ENCODE measurements at regions not wholly inside any gene's neighbourhood (a gene's known extent, or its start where the extent isn't known, plus 50 kb on each side); places are given as distances from the start of the nearest gene placed in this dataset.
"Not testable (repeated sequence)": the region's sequence is repeated elsewhere in the genome, so short reads cannot be mapped to it uniquely, and the experiment has no call there.

- DNase-seq (ENCODE audit: low read depth) = no peak
These were observed 276.7 kb upstream of the ECI2 start for GRCh38 chr6:4412077-4412476.

- DNase-seq (ENCODE audit: low read depth) = not testable (repeated sequence)
These were observed 272.3 kb upstream of the ECI2 start for GRCh38 chr6:4407710-4408109.

- no peak for DNase-seq (ENCODE audit: low read depth)
These were observed 270.3 kb upstream of the ECI2 start for GRCh38 chr6:4405621-4406212.

GRCh38 chr6:4404415-4404814, 269.0 kb upstream of the ECI2 start:
- no peak for DNase-seq (ENCODE audit: low read depth)

GRCh38 chr6:4403828-4404227, 268.5 kb upstream of the ECI2 start:
- DNase-seq (ENCODE audit: low read depth) = no peak

- no peak for DNase-seq (ENCODE audit: low read depth)
These were observed 267.8 kb upstream of the ECI2 start for GRCh38 chr6:4403023-4403752.

- no peak for DNase-seq (ENCODE audit: low read depth)
These were observed 267.2 kb upstream of the ECI2 start for GRCh38 chr6:4402477-4402976.

- DNase-seq (ENCODE audit: low read depth) = no peak
These were observed 266.3 kb upstream of the ECI2 start for GRCh38 chr6:4401408-4402368.

- DNase-seq (ENCODE audit: low read depth) = no peak
These were observed 264.3 kb upstream of the ECI2 start for GRCh38 chr6:4399656-4400055.

DNA sequence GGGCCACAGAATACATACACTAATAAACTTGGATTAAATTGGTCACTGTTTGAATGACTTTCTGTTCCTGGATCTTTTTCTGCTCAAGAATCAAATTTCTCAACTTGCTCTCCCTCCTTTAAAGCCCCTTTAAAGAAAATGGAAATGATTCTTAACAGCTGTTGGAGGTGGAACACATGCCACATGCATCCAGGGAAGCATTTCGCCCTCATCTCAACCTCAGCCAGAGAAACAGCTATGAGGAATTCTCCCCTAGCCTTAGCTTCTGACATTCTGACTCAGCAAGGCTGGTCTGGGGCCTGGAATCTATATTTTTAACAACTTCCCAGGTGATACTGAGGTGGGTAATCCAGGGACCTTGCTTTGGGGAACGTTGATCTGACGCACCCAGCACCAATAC, 263.4 kb upstream of the ECI2 start:
- DNase-seq (ENCODE audit: low read depth) = no peak

DNA sequence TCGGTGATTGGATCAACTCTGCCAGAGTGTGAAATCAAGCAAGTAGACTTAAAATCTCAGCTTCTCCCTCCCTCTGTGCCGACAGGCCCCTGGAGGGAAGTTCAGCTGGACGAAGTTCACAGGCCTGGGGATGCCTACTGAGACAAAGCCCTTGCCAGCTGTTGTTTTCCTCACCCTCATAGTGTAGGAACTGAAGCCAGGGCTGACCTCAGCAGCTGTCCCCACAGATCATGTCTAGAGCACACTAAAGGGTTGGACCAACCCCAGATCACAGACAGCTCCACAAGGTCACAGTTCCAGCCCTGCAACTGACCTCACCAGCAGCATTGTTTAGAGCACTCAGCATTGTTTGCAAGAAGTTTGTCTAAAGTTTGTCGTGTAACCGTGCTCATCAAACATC, 261.9 kb upstream of the ECI2 start:
- DNase-seq (ENCODE audit: low read depth) = no peak

- DNase-seq (ENCODE audit: low read depth) = no peak
These were observed 260.7 kb upstream of the ECI2 start for GRCh38 chr6:4396044-4396443.

GRCh38 chr6:4395386-4395785, 260.0 kb upstream of the ECI2 start:
- DNase-seq (ENCODE audit: low read depth) = no peak

DNA sequence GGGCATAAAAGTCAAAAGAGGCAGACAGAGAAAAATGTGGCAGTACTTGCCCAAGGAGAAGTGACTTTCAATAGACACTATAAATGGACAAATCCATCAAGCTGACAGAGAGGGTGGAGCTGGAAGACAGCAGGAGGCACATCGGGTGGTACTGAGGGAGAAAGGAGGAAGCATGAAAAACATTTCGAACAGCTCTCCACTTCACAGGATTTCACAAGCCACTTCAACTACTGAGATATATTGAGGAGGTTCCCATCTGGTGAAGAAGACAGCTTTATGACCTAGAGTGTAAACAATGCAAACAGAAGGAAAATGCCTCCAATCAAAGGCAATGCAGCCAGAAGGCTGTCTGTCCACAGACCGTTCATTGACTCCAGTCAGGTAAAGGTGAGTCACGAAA, 259.4 kb upstream of the ECI2 start:
- no peak for DNase-seq (ENCODE audit: low read depth)

GRCh38 chr6:4388675-4389074, 253.3 kb upstream of the ECI2 start:
- DNase-seq (ENCODE audit: low read depth) = no peak

GRCh38 chr6:4384656-4385055, 249.3 kb upstream of the ECI2 start:
- DNase-seq (ENCODE audit: low read depth) = no peak

GRCh38 chr6:4383910-4384638, 248.7 kb upstream of the ECI2 start:
- DNase-seq (ENCODE audit: low read depth) = no peak

GRCh38 chr6:4382362-4382853, 247.0 kb upstream of the ECI2 start:
- no peak for DNase-seq (ENCODE audit: low read depth)

GRCh38 chr6:4381381-4381780, 246.0 kb upstream of the ECI2 start:
- no peak for DNase-seq (ENCODE audit: low read depth)

DNA sequence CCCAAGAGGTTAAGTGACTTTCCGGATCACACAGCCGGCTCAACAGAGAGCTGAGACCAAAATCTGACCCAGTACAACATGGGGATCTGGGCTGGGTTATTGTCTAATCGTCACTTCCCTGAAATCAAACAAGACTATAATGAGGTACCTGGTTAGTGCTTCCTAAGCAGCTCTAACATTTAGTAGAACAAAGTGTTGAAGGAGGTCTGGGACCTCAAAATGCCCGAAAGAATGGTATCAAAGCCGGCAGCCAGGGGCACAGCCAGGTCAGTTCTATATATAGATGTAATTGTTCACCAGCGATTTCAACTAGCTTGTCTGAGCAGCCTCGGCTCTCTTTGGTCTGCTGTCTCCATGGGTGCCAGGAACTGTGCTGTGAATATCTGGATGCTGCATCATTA, 245.5 kb upstream of the ECI2 start:
- DNase-seq (ENCODE audit: low read depth) = no peak

- DNase-seq (ENCODE audit: low read depth) = no peak
These were observed 244.6 kb upstream of the ECI2 start for GRCh38 chr6:4379958-4380357.
